Natural killer cell treated with Interleukin-12 subunit alpha and Interleukin-12 subunit beta and Interleukin-15 and Interleukin-18, amount 100 ng/mL, for 72 hours (primary cell): ENCODE measurements at regions not wholly inside any gene's neighbourhood (a gene's known extent, or its start where the extent isn't known, plus 50 kb on each side); places are given as distances from the start of the nearest gene placed in this dataset.

ENCODE experiments used
- ATAC-seq, 2 donors: fragments of 150-1000 bp; cut with Tn5 transposase in 1 of 2; sonication (Bioruptor Pico), chemical (Tn5 transposase) in 1 of 2; 2 replicates each; pipeline ENCODE4 v1.10.0; 2021
- DNase-seq: peaks from one replicate; pipeline ENCODE4 v3.0.0; 2022; ENCODE audit warnings: low spot score
- H3K27ac Mint-ChIP-seq, 2 donors: 1 replicate in 1 of 2; 2 replicates in 1 of 2; pipeline ENCODE4 v1.8.0; 2022; ENCODE audit warnings: mixed read lengths in 2 of 2, mild to moderate bottlenecking in 1 of 2, moderate library complexity in 1 of 2
- H3K27me3 Mint-ChIP-seq, 2 donors: 1 replicate in 1 of 2; 2 replicates in 1 of 2; pipeline ENCODE4 v1.8.0; 2022; ENCODE audit warnings: mixed read lengths in 2 of 2
- H3K36me3 Mint-ChIP-seq: one replicate; pipeline ENCODE4 v1.8.0; 2022; ENCODE audit warnings: mixed read lengths
- H3K4me1 Mint-ChIP-seq, 2 donors: 1 replicate in 1 of 2; 2 replicates in 1 of 2; pipeline ENCODE4 v1.8.0; 2022; ENCODE audit warnings: low read depth in 2 of 2, mixed read lengths in 2 of 2, mild to moderate bottlenecking in 1 of 2
- H3K4me3 Mint-ChIP-seq: one replicate; pipeline ENCODE4 v1.8.0; 2022; ENCODE audit warnings: mixed read lengths
- H3K9me3 Mint-ChIP-seq: 2 replicates; pipeline ENCODE4 v1.8.0; 2022; ENCODE audit warnings: mixed read lengths

- no peaks in the 10 kb centered on the region for H3K27me3 Mint-ChIP-seq
- H3K4me3 Mint-ChIP-seq: no peak overlapping the region
- no peak overlapping the region for H3K27ac Mint-ChIP-seq
- ATAC-seq (no peak), DNase-seq (no peak)
- peaks cover 7 to 14% of the 10 kb centered on the region in 2 donors for H3K4me1 Mint-ChIP-seq
- no peaks in the 10 kb centered on the region for H3K9me3 Mint-ChIP-seq
- no peaks in the 10 kb centered on the region for H3K36me3 Mint-ChIP-seq
Observed at GRCh38 chr5:34526682-34527305, 129.3 kb upstream of the RAI14 start.

GRCh38 chr5:34529581-34530331, 126.4 kb upstream of the RAI14 start:
- Mint-ChIP-seq H3K9me3 (no peaks in the 10 kb centered on the region), H3K27me3 (no peaks in the 10 kb centered on the region), H3K27ac (no peak overlapping the region), H3K36me3 (no peaks in the 10 kb centered on the region), H3K4me1 (no peaks in the 10 kb centered on the region), H3K4me3 (no peak overlapping the region)
- no peak for ATAC-seq
- DNase-seq: no peak

GRCh38 chr5:34530637-34531036, 125.5 kb upstream of the RAI14 start:
- no peak overlapping the region for H3K4me3 Mint-ChIP-seq
- no peaks in the 10 kb centered on the region for H3K27me3 Mint-ChIP-seq
- no peak overlapping the region for H3K27ac Mint-ChIP-seq
- H3K9me3 Mint-ChIP-seq: no peaks in the 10 kb centered on the region
- DNase-seq (no peak), ATAC-seq (no peak)
- no peaks in the 10 kb centered on the region for H3K4me1 Mint-ChIP-seq
- no peaks in the 10 kb centered on the region for H3K36me3 Mint-ChIP-seq

- Mint-ChIP-seq H3K4me3 (no peak overlapping the region), H3K9me3 (no peaks in the 10 kb centered on the region), H3K4me1 (peaks cover 0 to 3% of the 10 kb centered on the region in 2 donors), H3K36me3 (no peaks in the 10 kb centered on the region), H3K27me3 (peaks cover 0 to 3% of the 10 kb centered on the region in 2 donors), H3K27ac (no peak overlapping the region)
- DNase-seq: no peak
- no peak for ATAC-seq
Observed at GRCh38 chr5:34531751-34532360, 124.3 kb upstream of the RAI14 start.

- H3K9me3 Mint-ChIP-seq: no peaks in the 10 kb centered on the region
- H3K4me1 Mint-ChIP-seq: peaks cover 0 to 3% of the 10 kb centered on the region in 2 donors
- no peak for ATAC-seq
- no peak overlapping the region for H3K4me3 Mint-ChIP-seq
- peaks cover 0 to 6% of the 10 kb centered on the region in 2 donors for H3K27me3 Mint-ChIP-seq
- no peak overlapping the region for H3K27ac Mint-ChIP-seq
- no peaks in the 10 kb centered on the region for H3K36me3 Mint-ChIP-seq
- DNase-seq: no peak
Observed at GRCh38 chr5:34533582-34534522, 122.3 kb upstream of the RAI14 start.

- H3K36me3 Mint-ChIP-seq: no peaks in the 10 kb centered on the region
- no peak overlapping the region for H3K4me3 Mint-ChIP-seq
- ATAC-seq (no peak), DNase-seq (no peak)
- H3K27ac Mint-ChIP-seq: no peak overlapping the region
- H3K27me3 Mint-ChIP-seq: peaks cover 7 to 11% of the 10 kb centered on the region in 2 donors
- H3K4me1 Mint-ChIP-seq: peaks cover 0 to 3% of the 10 kb centered on the region in 2 donors
- no peaks in the 10 kb centered on the region for H3K9me3 Mint-ChIP-seq
Observed at GRCh38 chr5:34534523-34535103, 121.5 kb upstream of the RAI14 start.

GRCh38 chr5:34535433-34535832, 120.7 kb upstream of the RAI14 start:
- DNase-seq (no peak), ATAC-seq (no peak)
- Mint-ChIP-seq H3K27ac (no peak overlapping the region), H3K4me1 (peaks cover 0 to 3% of the 10 kb centered on the region in 2 donors), H3K36me3 (no peaks in the 10 kb centered on the region), H3K9me3 (no peaks in the 10 kb centered on the region), H3K4me3 (no peak overlapping the region), H3K27me3 (peaks cover 15 to 16% of the 10 kb centered on the region in 2 donors)

- DNase-seq: no peak
- H3K36me3 Mint-ChIP-seq: no peaks in the 10 kb centered on the region
- ATAC-seq: no peak
- no peak overlapping the region for H3K27ac Mint-ChIP-seq
- peaks cover 0 to 3% of the 10 kb centered on the region in 2 donors for H3K4me1 Mint-ChIP-seq
- no peaks in the 10 kb centered on the region for H3K9me3 Mint-ChIP-seq
- no peak overlapping the region for H3K4me3 Mint-ChIP-seq
- peaks cover 15 to 16% of the 10 kb centered on the region in 2 donors for H3K27me3 Mint-ChIP-seq
Observed at GRCh38 chr5:34535944-34536623, 120.0 kb upstream of the RAI14 start.

- DNase-seq (no peak), ATAC-seq (no peak)
- Mint-ChIP-seq H3K4me1 (peaks cover 0 to 3% of the 10 kb centered on the region in 2 donors), H3K36me3 (no peaks in the 10 kb centered on the region), H3K4me3 (no peak overlapping the region), H3K27me3 (peaks cover 16 to 19% of the 10 kb centered on the region in 2 donors), H3K27ac (no peak overlapping the region), H3K9me3 (no peaks in the 10 kb centered on the region)
Observed at GRCh38 chr5:34536699-34537098, 119.4 kb upstream of the RAI14 start.

- DNase-seq (peak; percentile 66), ATAC-seq (peak; percentile 41 to 61)
- H3K27me3 Mint-ChIP-seq: peaks cover 16 to 26% of the 10 kb centered on the region in 2 donors
- H3K4me1 Mint-ChIP-seq: peaks cover 0 to 10% of the 10 kb centered on the region in 2 donors
- H3K27ac Mint-ChIP-seq: no peak overlapping the region
- no peaks in the 10 kb centered on the region for H3K36me3 Mint-ChIP-seq
- no peaks in the 10 kb centered on the region for H3K9me3 Mint-ChIP-seq
- H3K4me3 Mint-ChIP-seq: no peak overlapping the region
Observed at GRCh38 chr5:34538026-34538672, 118.0 kb upstream of the RAI14 start.

- H3K4me1 Mint-ChIP-seq: peaks cover 0 to 13% of the 10 kb centered on the region in 2 donors
- no peaks in the 10 kb centered on the region for H3K9me3 Mint-ChIP-seq
- H3K27me3 Mint-ChIP-seq: peaks cover 16 to 30% of the 10 kb centered on the region in 2 donors
- no peak overlapping the region for H3K4me3 Mint-ChIP-seq
- H3K27ac Mint-ChIP-seq: no peak overlapping the region
- H3K36me3 Mint-ChIP-seq: peaks cover 3% of the 10 kb centered on the region
- ATAC-seq: no peak
- no peak for DNase-seq
Observed at GRCh38 chr5:34539183-34539582, 116.9 kb upstream of the RAI14 start.

GRCh38 chr5:34541067-34541466, 115.1 kb upstream of the RAI14 start:
- no peak overlapping the region for H3K4me3 Mint-ChIP-seq
- no peak for DNase-seq

More at GRCh38 chr5:34541067-34541466, 115.1 kb upstream of the RAI14 start:
- Mint-ChIP-seq H3K27me3 (peaks cover 20 to 28% of the 10 kb centered on the region in 2 donors), H3K27ac (no peak overlapping the region), H3K36me3 (peaks cover 4% of the 10 kb centered on the region), H3K4me1 (peaks cover 0 to 10% of the 10 kb centered on the region in 2 donors), H3K9me3 (peaks cover under 1% of the 10 kb centered on the region)
- ATAC-seq: no peak
